Lung (tissue), 11 donors: ENCODE measurements at regions not wholly inside any gene's neighbourhood (a gene's known extent, or its start where the extent isn't known, plus 50 kb on each side); places are given as distances from the start of the nearest gene placed in this dataset.

Source experiments
- ATAC-seq: fragments of 200-7000 bp; cut with Tn5 transposase; one replicate; pipeline ENCODE4 v1.9.1; 2020; ENCODE audit warnings: moderate number of reproducible peaks; ENCODE audit not compliant: insufficient read depth, low FRiP score
- DNase-seq, 3 donors: peaks; one replicate each; pipeline ENCODE4 v3.0.0-alpha.2; 2013 to 2017
- H3K27ac ChIP-seq, 2 donors: one replicate each; pipeline ENCODE4 v1.5.1; 2013; ENCODE audit warnings: mild to moderate bottlenecking in 2 of 2, moderate library complexity in 2 of 2, control low read depth in 1 of 2, inconsistent platforms in 1 of 2, low read depth in 1 of 2, low read length in 1 of 2
- H3K27me3 ChIP-seq, 3 donors: one replicate each; pipeline ENCODE4 v1.5.1; 2013; ENCODE audit warnings: low read length in 2 of 3; ENCODE audit not compliant: control insufficient read depth in 3 of 3, insufficient read depth in 3 of 3
- H3K36me3 ChIP-seq, 4 donors: one replicate each; pipeline ENCODE4 v1.5.1; 2013; ENCODE audit warnings: low read length in 4 of 4, mild to moderate bottlenecking in 1 of 4, moderate library complexity in 1 of 4; ENCODE audit not compliant: control insufficient read depth in 4 of 4, insufficient read depth in 4 of 4
- H3K4me1 ChIP-seq, 5 donors: one replicate each; pipeline ENCODE4 v1.5.1; 2013; ENCODE audit warnings: low read length in 5 of 5, mild to moderate bottlenecking in 2 of 5, moderate library complexity in 1 of 5; ENCODE audit not compliant: control insufficient read depth in 5 of 5, insufficient read depth in 5 of 5
- H3K4me3 ChIP-seq: one replicate; pipeline ENCODE4 v1.5.1; 2013; ENCODE audit warnings: mild to moderate bottlenecking, control low read depth, moderate library complexity
- H3K9ac ChIP-seq, 2 donors: one replicate each; pipeline ENCODE4 v1.5.1; 2013; ENCODE audit warnings: low read length in 2 of 2, control low read depth in 1 of 2; ENCODE audit not compliant: insufficient read depth in 1 of 2
- H3K9me3 ChIP-seq, 4 donors: one replicate each; pipeline ENCODE4 v1.5.1; 2013; ENCODE audit warnings: low read length in 3 of 4, mild to moderate bottlenecking in 1 of 4, moderate library complexity in 1 of 4; ENCODE audit not compliant: control insufficient read depth in 4 of 4, insufficient read depth in 3 of 4
- WGBS, 2 donors: extraction: QIAGEN DNeasy Blood & Tissue Kit; methylation state at CpG; one replicate each; pipeline ENCODE4 v1.1.7; 2013; 5-methylcytosine and 5-hydroxymethylcytosine counted together
- TF ChIP-seq, protein P1 (sequence below): IDR thresholded peaks from 2 replicates; pipeline ENCODE4 v1.5.1; 2012; ENCODE audit warnings: mild to moderate bottlenecking; ENCODE audit errors: control extremely low read depth, extremely low read depth
- donor health status: control.
- donor health status: control.
- donor health status: Bipolar disorder and iron deficiency.
- donor health status: healthy.
- donor health status: DM: yes; HTN: yes; CAD: no.

DNA sequence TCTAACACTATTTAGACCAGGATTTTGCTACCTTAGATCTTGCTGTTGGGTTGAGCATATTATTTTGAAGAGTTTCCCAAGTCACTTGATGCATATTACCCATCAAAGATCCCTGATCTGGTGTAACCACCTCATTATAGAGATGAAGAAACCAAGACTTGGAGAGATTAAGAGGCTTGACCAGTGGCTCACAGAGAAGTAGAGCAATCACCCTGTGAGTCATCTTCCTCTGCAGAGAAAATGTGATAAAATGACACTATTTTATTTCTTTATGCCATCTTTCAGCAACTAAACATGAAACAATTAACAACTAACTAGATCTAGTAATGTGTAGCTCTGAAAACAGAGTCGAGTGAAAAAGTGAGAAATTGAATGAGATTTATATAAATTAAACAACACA is 76.1 kb downstream of the KIF4B start:
- DNase-seq (no peak), ATAC-seq (no peak)
- Histone ChIP-seq H3K4me3 (no peak overlapping the region), H3K9me3 (no peaks in the 10 kb centered on the region), H3K36me3 (no peaks in the 10 kb centered on the region), H3K4me1 (peaks cover 0 to 14% (median 0%) of the 10 kb centered on the region in 5 donors), H3K27ac (no peak overlapping the region), H3K9ac (no peak overlapping the region), H3K27me3 (peaks cover 0 to 6% (median 3%) of the 10 kb centered on the region in 3 donors)
- WGBS, 2 donors, result 92 to 100% methylated on average over 1 of the region's 1 CpG
- TF ChIP-seq, protein P1, sequence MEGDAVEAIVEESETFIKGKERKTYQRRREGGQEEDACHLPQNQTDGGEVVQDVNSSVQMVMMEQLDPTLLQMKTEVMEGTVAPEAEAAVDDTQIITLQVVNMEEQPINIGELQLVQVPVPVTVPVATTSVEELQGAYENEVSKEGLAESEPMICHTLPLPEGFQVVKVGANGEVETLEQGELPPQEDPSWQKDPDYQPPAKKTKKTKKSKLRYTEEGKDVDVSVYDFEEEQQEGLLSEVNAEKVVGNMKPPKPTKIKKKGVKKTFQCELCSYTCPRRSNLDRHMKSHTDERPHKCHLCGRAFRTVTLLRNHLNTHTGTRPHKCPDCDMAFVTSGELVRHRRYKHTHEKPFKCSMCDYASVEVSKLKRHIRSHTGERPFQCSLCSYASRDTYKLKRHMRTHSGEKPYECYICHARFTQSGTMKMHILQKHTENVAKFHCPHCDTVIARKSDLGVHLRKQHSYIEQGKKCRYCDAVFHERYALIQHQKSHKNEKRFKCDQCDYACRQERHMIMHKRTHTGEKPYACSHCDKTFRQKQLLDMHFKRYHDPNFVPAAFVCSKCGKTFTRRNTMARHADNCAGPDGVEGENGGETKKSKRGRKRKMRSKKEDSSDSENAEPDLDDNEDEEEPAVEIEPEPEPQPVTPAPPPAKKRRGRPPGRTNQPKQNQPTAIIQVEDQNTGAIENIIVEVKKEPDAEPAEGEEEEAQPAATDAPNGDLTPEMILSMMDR, result no peak

DNA sequence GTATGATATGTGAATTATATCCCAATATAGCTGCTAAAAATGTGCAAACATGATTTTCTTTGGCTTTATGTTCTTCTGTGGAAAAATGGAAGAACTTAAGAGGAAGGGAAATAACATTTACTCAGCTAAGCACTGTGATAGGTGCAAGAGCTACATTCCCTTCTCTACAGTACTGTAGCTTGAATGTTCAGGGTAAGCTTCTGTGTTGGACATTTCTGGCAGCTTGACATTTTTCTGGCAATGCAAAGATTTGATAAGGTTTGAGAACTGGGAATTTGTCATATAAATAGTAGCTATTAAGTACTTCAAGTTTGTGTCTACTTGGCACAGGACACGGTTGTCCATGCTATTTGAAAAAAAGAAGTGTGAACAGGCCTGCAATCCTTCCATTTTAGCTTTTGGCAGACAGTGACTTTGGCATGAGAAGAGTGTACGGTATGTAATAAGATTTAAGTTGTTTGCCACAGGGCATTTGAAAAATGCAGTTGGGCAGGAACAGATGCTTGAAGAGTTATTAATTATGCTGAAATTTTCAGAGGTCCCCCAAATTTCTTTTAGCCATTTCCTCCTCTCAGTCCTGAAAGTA is 77.6 kb downstream of the KIF4B start:
- Histone ChIP-seq H3K9ac (no peak overlapping the region), H3K27me3 (peaks cover 0 to 6% (median 3%) of the 10 kb centered on the region in 3 donors), H3K4me3 (no peak overlapping the region), H3K36me3 (no peaks in the 10 kb centered on the region), H3K27ac (peak overlapping the region in 1 of 2 donors; percentile 66), H3K9me3 (no peaks in the 10 kb centered on the region), H3K4me1 (peaks cover 0 to 14% (median 0%) of the 10 kb centered on the region in 5 donors)
- ATAC-seq (no peak), DNase-seq (peak; percentile 12 to 43 (median 42))
- TF ChIP-seq, protein P1, result no peak
- WGBS, 2 donors, result 52 to 72% methylated on average over 2 of the region's 2 CpGs

GRCh38 chr5:155091768-155092717 is 78.5 kb downstream of the KIF4B start:
- no peak overlapping the region for H3K4me3 ChIP-seq
- H3K9me3 ChIP-seq, result no peaks in the 10 kb centered on the region
- no peak for DNase-seq
- peaks cover 0 to 14% (median 0%) of the 10 kb centered on the region in 5 donors for H3K4me1 ChIP-seq
- WGBS, 2 donors, result 78 to 79% methylated on average over 2 of the region's 2 CpGs
- H3K27me3 ChIP-seq, result peaks cover 0 to 6% (median 3%) of the 10 kb centered on the region in 3 donors
- TF ChIP-seq, protein P1, result no peak
- no peak overlapping the region for H3K9ac ChIP-seq
- ATAC-seq, result no peak
- no peaks in the 10 kb centered on the region for H3K36me3 ChIP-seq
- H3K27ac ChIP-seq, result peak overlapping the region in 1 of 2 donors; percentile 74
